Sigmoid colon (tissue), 6 donors: ENCODE measurements at regions not wholly inside any gene's neighbourhood (a gene's known extent, or its start where the extent isn't known, plus 50 kb on each side); places are given as distances from the start of the nearest gene placed in this dataset.

Experiments
- DNase-seq: peaks from one replicate; pipeline ENCODE4 v3.0.0-alpha.2; 2019
- H3K27ac ChIP-seq, 4 donors: fragments of 200-600 bp; sonication (generic); one replicate each; pipeline ENCODE4 v1.5.1; 2016 to 2019; ENCODE audit warnings: mild to moderate bottlenecking in 1 of 4
- H3K27me3 ChIP-seq, 3 donors: fragments of 200-600 bp; sonication (generic); one replicate each; pipeline ENCODE4 v1.5.1; 2019; ENCODE audit warnings: mild to moderate bottlenecking in 1 of 3
- H3K36me3 ChIP-seq, 4 donors: fragments of 200-600 bp; sonication (generic); one replicate each; pipeline ENCODE4 v1.5.1; 2016 to 2019
- H3K4me1 ChIP-seq, 4 donors: fragments of 200-600 bp; sonication (generic); one replicate each; pipeline ENCODE4 v1.5.1; 2017 to 2019
- H3K4me3 ChIP-seq, 4 donors: fragments of 200-600 bp; sonication (generic); one replicate each; pipeline ENCODE4 v1.5.1; 2017 to 2019; ENCODE audit warnings: mild to moderate bottlenecking in 2 of 4, moderate library complexity in 1 of 4
- H3K9me3 ChIP-seq, 4 donors: fragments of 200-600 bp in 3 of 4; sonication (generic) in 3 of 4; one replicate each; pipeline versions ENCODE4 v1.5.1 to v1.6.1; 2013 to 2019
- EP300 ChIP-seq, 4 donors: sonication (generic); formaldehyde crosslinking; IDR thresholded peaks; one replicate each; pipeline ENCODE4 v1.6.1; 2017; ENCODE audit warnings: antibody characterized with exemption in 4 of 4
- POLR2A ChIP-seq, 2 donors: fragments of 450-650 bp; IDR thresholded peaks; one replicate each; pipeline ENCODE4 v1.6.1; 2016; ENCODE audit warnings: antibody characterized with exemption in 2 of 2, mild to moderate bottlenecking in 2 of 2, moderate library complexity in 2 of 2
- POLR2AphosphoS5 ChIP-seq, 4 donors: sonication (generic); formaldehyde crosslinking; IDR thresholded peaks; one replicate each; pipeline ENCODE4 v1.6.1; 2017; ENCODE audit warnings: antibody characterized with exemption in 4 of 4
- WGBS, 2 donors: extraction: QIAGEN DNeasy Blood & Tissue Kit; methylation state at CpG; one replicate each; pipeline ENCODE4 v1.1.7; 2013; 5-methylcytosine and 5-hydroxymethylcytosine counted together
- intact Hi-C: fragments of 100-400 bp; cut with DNase I; formaldehyde crosslinking; loops from one replicate; pipeline ENCODE4 v1.15.1; 2023
- TF ChIP-seq, protein P1 (sequence below), 4 experiments: fragments of 450-650 bp in 3 of 4; fragments of 200-600 bp in 1 of 4; IDR thresholded peaks; one replicate each; pipeline ENCODE4 v1.5.1; 2016 to 2019; ENCODE audit warnings: antibody characterized with exemption in 4 of 4, mild to moderate bottlenecking in 3 of 4, moderate library complexity in 2 of 4
- donor health status: healthy with polysubstance abuse.
- donor health status: healthy.

- WGBS, 2 donors: 90 to 95% methylated on average over 4 of the region's 4 CpGs
- intact Hi-C loops: no loop called here
- no peaks in the 10 kb centered on the region for H3K4me1 ChIP-seq
- no peaks in the 10 kb centered on the region for H3K36me3 ChIP-seq
- H3K9me3 ChIP-seq: no peaks in the 10 kb centered on the region
- TF ChIP-seq EP300 (IDR thresholded peaks at IDR 0.05) (no peak), POLR2A (IDR thresholded peaks at IDR 0.05) (no peak), POLR2AphosphoS5 (IDR thresholded peaks at IDR 0.05) (no peak)
- TF ChIP-seq, protein P1, sequence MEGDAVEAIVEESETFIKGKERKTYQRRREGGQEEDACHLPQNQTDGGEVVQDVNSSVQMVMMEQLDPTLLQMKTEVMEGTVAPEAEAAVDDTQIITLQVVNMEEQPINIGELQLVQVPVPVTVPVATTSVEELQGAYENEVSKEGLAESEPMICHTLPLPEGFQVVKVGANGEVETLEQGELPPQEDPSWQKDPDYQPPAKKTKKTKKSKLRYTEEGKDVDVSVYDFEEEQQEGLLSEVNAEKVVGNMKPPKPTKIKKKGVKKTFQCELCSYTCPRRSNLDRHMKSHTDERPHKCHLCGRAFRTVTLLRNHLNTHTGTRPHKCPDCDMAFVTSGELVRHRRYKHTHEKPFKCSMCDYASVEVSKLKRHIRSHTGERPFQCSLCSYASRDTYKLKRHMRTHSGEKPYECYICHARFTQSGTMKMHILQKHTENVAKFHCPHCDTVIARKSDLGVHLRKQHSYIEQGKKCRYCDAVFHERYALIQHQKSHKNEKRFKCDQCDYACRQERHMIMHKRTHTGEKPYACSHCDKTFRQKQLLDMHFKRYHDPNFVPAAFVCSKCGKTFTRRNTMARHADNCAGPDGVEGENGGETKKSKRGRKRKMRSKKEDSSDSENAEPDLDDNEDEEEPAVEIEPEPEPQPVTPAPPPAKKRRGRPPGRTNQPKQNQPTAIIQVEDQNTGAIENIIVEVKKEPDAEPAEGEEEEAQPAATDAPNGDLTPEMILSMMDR (IDR thresholded peaks at IDR 0.05): no peak
- H3K27me3 ChIP-seq: no peaks in the 10 kb centered on the region
- H3K4me3 ChIP-seq: no peak overlapping the region
- H3K27ac ChIP-seq: no peak overlapping the region
- DNase-seq: no peak
Measured at GRCh38 chr4:96992443-96992842, 1150.8 kb downstream of the STPG2 start.

- Histone ChIP-seq H3K4me1 (no peaks in the 10 kb centered on the region), H3K27ac (no peak overlapping the region), H3K4me3 (no peak overlapping the region), H3K27me3 (no peaks in the 10 kb centered on the region), H3K9me3 (no peaks in the 10 kb centered on the region), H3K36me3 (no peaks in the 10 kb centered on the region)
- no peak for TF ChIP-seq POLR2A (IDR thresholded peaks at IDR 0.05)
- TF ChIP-seq, protein P1 (IDR thresholded peaks at IDR 0.05): no peak
- TF ChIP-seq EP300 (IDR thresholded peaks at IDR 0.05): no peak
- TF ChIP-seq POLR2AphosphoS5 (IDR thresholded peaks at IDR 0.05): no peak
- intact Hi-C loops: no loop called here
- WGBS, 2 donors: 67 to 76% methylated on average over 3 of the region's 3 CpGs
- DNase-seq: no peak
Measured at GRCh38 chr4:96993560-96993959, 1149.7 kb downstream of the STPG2 start.

GRCh38 chr4:97003715-97004114 is 1139.6 kb downstream of the STPG2 start:
- TF ChIP-seq POLR2AphosphoS5 (IDR thresholded peaks at IDR 0.05): no peak
- no peak for TF ChIP-seq POLR2A (IDR thresholded peaks at IDR 0.05)
- TF ChIP-seq, protein P1 (IDR thresholded peaks at IDR 0.05): no peak
- TF ChIP-seq EP300 (IDR thresholded peaks at IDR 0.05): no peak
- no peaks in the 10 kb centered on the region for H3K4me1 ChIP-seq
- intact Hi-C loops: no loop called here

DNA sequence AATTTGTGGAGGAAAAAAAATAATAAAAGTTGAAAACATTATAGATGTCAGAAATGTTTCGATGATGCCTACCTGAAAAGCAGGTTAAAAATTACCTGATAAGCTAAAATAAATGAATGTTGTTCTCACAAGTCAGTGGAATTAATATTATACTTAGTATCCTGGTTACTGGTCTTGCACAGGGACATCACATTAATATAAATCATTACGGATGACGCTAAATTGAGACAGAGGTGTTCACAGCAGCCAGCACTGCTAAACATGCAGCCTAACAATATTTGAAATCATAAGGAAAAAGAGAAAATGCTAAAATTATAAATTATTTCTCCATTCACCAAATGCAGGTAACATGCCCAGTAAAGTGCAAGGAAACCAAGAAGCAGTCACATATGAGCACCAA is 1130.0 kb downstream of the STPG2 start:
- Histone ChIP-seq H3K36me3 (no peaks in the 10 kb centered on the region), H3K4me1 (peaks cover 0 to 13% (median 5%) of the 10 kb centered on the region in 4 donors), H3K4me3 (no peak overlapping the region), H3K27me3 (no peaks in the 10 kb centered on the region), H3K9me3 (no peaks in the 10 kb centered on the region), H3K27ac (no peak overlapping the region)
- no peak for TF ChIP-seq EP300 (IDR thresholded peaks at IDR 0.05)
- no peak for TF ChIP-seq POLR2A (IDR thresholded peaks at IDR 0.05)
- TF ChIP-seq POLR2AphosphoS5 (IDR thresholded peaks at IDR 0.05): no peak
- TF ChIP-seq, protein P1 (IDR thresholded peaks at IDR 0.05): no peak
- intact Hi-C loops: no loop called here
- 88 to 95% methylated on average over 3 of the region's 3 CpGs for WGBS, 2 donors
- DNase-seq: no peak

More at GRCh38 chr4:97003715-97004114, 1139.6 kb downstream of the STPG2 start:
- no peaks in the 10 kb centered on the region for H3K27me3 ChIP-seq
- H3K27ac ChIP-seq: no peak overlapping the region
- H3K4me3 ChIP-seq: no peak overlapping the region
- DNase-seq: no peak
- no peaks in the 10 kb centered on the region for H3K36me3 ChIP-seq
- no peaks in the 10 kb centered on the region for H3K9me3 ChIP-seq

DNA sequence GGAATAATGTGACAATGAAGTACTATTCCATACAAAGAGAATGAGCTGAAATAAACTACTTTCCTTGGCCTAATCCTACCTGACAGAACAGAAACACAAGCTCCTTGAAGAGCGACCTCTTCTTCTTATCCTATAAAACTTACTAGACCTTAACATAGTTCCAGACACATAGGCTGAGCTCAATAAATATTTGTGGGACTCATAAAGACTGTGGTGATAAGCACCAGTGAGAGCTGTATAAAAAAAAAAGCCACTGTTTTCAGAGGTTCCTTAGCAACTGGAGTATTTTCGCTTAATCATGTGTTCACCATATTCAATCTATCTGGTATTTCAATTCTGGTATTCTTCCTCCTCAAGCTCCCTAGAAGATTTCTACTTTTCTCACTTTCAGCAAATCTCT is 1129.6 kb downstream of the STPG2 start:
- no peak for TF ChIP-seq POLR2A (IDR thresholded peaks at IDR 0.05)
- TF ChIP-seq, protein P1 (IDR thresholded peaks at IDR 0.05): no peak
- TF ChIP-seq EP300 (IDR thresholded peaks at IDR 0.05): no peak
- no peak for TF ChIP-seq POLR2AphosphoS5 (IDR thresholded peaks at IDR 0.05)
- WGBS, 2 donors: 25 to 63% methylated on average over 2 of the region's 2 CpGs
- intact Hi-C loops: no loop called here
- no peak overlapping the region for H3K4me3 ChIP-seq
- no peak overlapping the region for H3K27ac ChIP-seq
- DNase-seq: no peak
- H3K27me3 ChIP-seq: no peaks in the 10 kb centered on the region
- no peaks in the 10 kb centered on the region for H3K9me3 ChIP-seq
- no peaks in the 10 kb centered on the region for H3K36me3 ChIP-seq
- H3K4me1 ChIP-seq: peaks cover 0 to 17% (median 7%) of the 10 kb centered on the region in 4 donors
